Liver (tissue), 8 donors: ENCODE measurements at regions not wholly inside any gene's neighbourhood (a gene's known extent, or its start where the extent isn't known, plus 50 kb on each side); places are given as distances from the start of the nearest gene placed in this dataset.

ENCODE experiments used
- DNase-seq: peaks from one replicate; pipeline ENCODE4 v3.0.0-alpha.2; 2017; ENCODE audit warnings: low spot score
- H3K27ac ChIP-seq, 2 donors: one replicate each; pipeline ENCODE4 v1.7.0; 2013; ENCODE audit warnings: inconsistent platforms in 2 of 2, low read length in 2 of 2, control low read depth in 1 of 2, low read depth in 1 of 2, mild to moderate bottlenecking in 1 of 2
- H3K27me3 ChIP-seq, 4 donors: one replicate each; pipeline versions ENCODE4 v1.6.1 to v1.7.0; 2013; ENCODE audit warnings: low read length in 3 of 4, inconsistent platforms in 1 of 4, mild to moderate bottlenecking in 1 of 4, moderate library complexity in 1 of 4; ENCODE audit not compliant: control insufficient read depth in 4 of 4, insufficient read depth in 4 of 4
- H3K36me3 ChIP-seq, 4 donors: one replicate each; pipeline versions ENCODE4 v1.6.1 to v1.7.0; 2013; ENCODE audit warnings: low read length in 3 of 4, mild to moderate bottlenecking in 3 of 4, low read depth in 1 of 4, moderate library complexity in 1 of 4; ENCODE audit not compliant: control insufficient read depth in 4 of 4, insufficient read depth in 3 of 4
- H3K4me1 ChIP-seq, 4 donors: one replicate each; pipeline versions ENCODE4 v1.6.1 to v1.7.0; 2013; ENCODE audit warnings: low read length in 3 of 4, mild to moderate bottlenecking in 3 of 4, moderate library complexity in 1 of 4; ENCODE audit not compliant: control insufficient read depth in 4 of 4, insufficient read depth in 4 of 4
- H3K4me3 ChIP-seq, 3 donors: one replicate each; pipeline versions ENCODE4 v1.6.1 to v1.7.0; 2013; ENCODE audit warnings: low read length in 3 of 3, control low read depth in 1 of 3, low read depth in 1 of 3, mild to moderate bottlenecking in 1 of 3
- H3K9ac ChIP-seq, 2 donors: one replicate each; pipeline ENCODE4 v1.7.0; 2013; ENCODE audit warnings: low read length in 2 of 2, mild to moderate bottlenecking in 2 of 2, moderate library complexity in 2 of 2, control low read depth in 1 of 2, low read depth in 1 of 2
- H3K9me3 ChIP-seq, 4 donors: one replicate each; pipeline versions ENCODE4 v1.6.1 to v1.7.0; 2013; ENCODE audit warnings: low read length in 3 of 4; ENCODE audit not compliant: control insufficient read depth in 4 of 4
- EGR1 ChIP-seq, 2 donors: IDR thresholded peaks; 2 replicates each; pipeline ENCODE4 v1.6.1; 2016 to 2018; ENCODE audit warnings: antibody characterized with exemption in 2 of 2, low read depth in 2 of 2
- FOXA1 ChIP-seq: IDR thresholded peaks from 2 replicates; pipeline ENCODE4 v1.6.1; 2016; ENCODE audit warnings: antibody characterized with exemption
- FOXA2 ChIP-seq: IDR thresholded peaks from 2 replicates; pipeline ENCODE4 v1.6.1; 2016; ENCODE audit warnings: antibody characterized with exemption
- GABPA ChIP-seq, 2 donors: IDR thresholded peaks in 1 of 2; conservative IDR thresholded peaks in 1 of 2; 2 replicates each; pipeline ENCODE4 v1.6.1; 2016; ENCODE audit warnings: antibody characterized with exemption in 2 of 2, mild to moderate bottlenecking in 1 of 2, moderate library complexity in 1 of 2
- HNF4A ChIP-seq, 2 donors: conservative IDR thresholded peaks; 2 replicates each; pipeline ENCODE4 v1.6.1; 2016; ENCODE audit warnings: antibody characterized with exemption in 2 of 2, mild to moderate bottlenecking in 2 of 2
- JUND ChIP-seq, 2 donors: IDR thresholded peaks; 2 replicates each; pipeline ENCODE4 v1.6.1; 2016; ENCODE audit warnings: antibody characterized with exemption in 2 of 2
- NR2F2 ChIP-seq: IDR thresholded peaks from 2 replicates; pipeline ENCODE4 v1.6.1; 2016; ENCODE audit warnings: antibody characterized with exemption
- RAD21 ChIP-seq, 2 donors: IDR thresholded peaks; 2 replicates each; pipeline ENCODE4 v1.6.1; 2016; ENCODE audit warnings: antibody characterized with exemption in 2 of 2, mild to moderate bottlenecking in 2 of 2
- RXRA ChIP-seq, 2 donors: IDR thresholded peaks; 2 replicates each; pipeline ENCODE4 v1.6.1; 2017 to 2018; ENCODE audit warnings: antibody characterized with exemption in 2 of 2, mild to moderate bottlenecking in 1 of 2
- SP1 ChIP-seq: IDR thresholded peaks from 2 replicates; pipeline ENCODE4 v1.6.1; 2018; ENCODE audit warnings: antibody characterized with exemption, mild to moderate bottlenecking
- TAF1 ChIP-seq: conservative IDR thresholded peaks from 2 replicates; pipeline ENCODE4 v1.6.1; 2016; ENCODE audit warnings: antibody characterized with exemption, mild to moderate bottlenecking
- YY1 ChIP-seq: IDR thresholded peaks from 2 replicates; pipeline ENCODE4 v1.6.1; 2016; ENCODE audit warnings: antibody characterized with exemption, mild to moderate bottlenecking
- WGBS: extraction: QIAGEN DNeasy Blood & Tissue Kit; methylation state at CpG from one replicate; pipeline ENCODE4 v1.1.7; 2013; 5-methylcytosine and 5-hydroxymethylcytosine counted together
- TF ChIP-seq, protein P1 (sequence below): IDR thresholded peaks from 2 replicates; pipeline ENCODE4 v1.6.1; 2016; ENCODE audit warnings: antibody characterized with exemption
- TF ChIP-seq, protein P2 (sequence below): fragments of 150-350 bp; IDR thresholded peaks from 2 replicates; pipeline ENCODE4 v1.5.1; 2017; ENCODE audit warnings: improper control_type of control experiment, low read depth, low read length; ENCODE audit not compliant: missing input control
- TF ChIP-seq, protein P3 (sequence below): IDR thresholded peaks from 2 replicates; pipeline ENCODE4 v1.6.1; 2016; ENCODE audit warnings: antibody characterized with exemption
- TF ChIP-seq, protein P4 (sequence below): IDR thresholded peaks from 2 replicates; pipeline ENCODE4 v1.6.1; 2016; ENCODE audit warnings: antibody characterized with exemption
- TF ChIP-seq, protein P5 (sequence below): IDR thresholded peaks from 2 replicates; pipeline ENCODE4 v1.6.1; 2016; ENCODE audit warnings: antibody characterized with exemption, mild to moderate bottlenecking
- donor health status: healthy.
- donor health status: healthy.
- donor health status: healthy.
- donor health status: healthy.
- donor health status: healthy.

DNA sequence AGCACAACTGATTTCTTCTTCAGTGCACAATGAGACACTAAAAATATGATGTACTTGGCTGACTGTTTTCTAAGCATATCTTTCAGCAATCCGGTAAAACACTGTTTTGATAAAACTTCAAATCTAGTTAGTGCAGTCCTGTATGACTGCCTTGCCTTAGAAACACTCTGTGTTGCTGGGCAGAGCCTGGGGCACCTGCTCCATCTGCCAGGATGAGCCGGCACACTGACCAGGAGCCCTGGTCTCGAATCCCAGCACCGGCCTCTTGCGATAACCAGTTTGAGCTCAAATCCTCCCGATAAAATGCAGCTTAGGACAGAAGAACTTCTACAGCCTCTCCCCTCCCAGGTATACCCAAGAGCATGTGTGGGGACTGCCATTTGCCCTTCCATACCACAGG is 199.5 kb downstream of the SIPA1L2 start:
- TF ChIP-seq, protein P1, sequence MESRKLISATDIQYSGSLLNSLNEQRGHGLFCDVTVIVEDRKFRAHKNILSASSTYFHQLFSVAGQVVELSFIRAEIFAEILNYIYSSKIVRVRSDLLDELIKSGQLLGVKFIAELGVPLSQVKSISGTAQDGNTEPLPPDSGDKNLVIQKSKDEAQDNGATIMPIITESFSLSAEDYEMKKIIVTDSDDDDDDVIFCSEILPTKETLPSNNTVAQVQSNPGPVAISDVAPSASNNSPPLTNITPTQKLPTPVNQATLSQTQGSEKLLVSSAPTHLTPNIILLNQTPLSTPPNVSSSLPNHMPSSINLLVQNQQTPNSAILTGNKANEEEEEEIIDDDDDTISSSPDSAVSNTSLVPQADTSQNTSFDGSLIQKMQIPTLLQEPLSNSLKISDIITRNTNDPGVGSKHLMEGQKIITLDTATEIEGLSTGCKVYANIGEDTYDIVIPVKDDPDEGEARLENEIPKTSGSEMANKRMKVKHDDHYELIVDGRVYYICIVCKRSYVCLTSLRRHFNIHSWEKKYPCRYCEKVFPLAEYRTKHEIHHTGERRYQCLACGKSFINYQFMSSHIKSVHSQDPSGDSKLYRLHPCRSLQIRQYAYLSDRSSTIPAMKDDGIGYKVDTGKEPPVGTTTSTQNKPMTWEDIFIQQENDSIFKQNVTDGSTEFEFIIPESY = no peak
- TF ChIP-seq, protein P2, sequence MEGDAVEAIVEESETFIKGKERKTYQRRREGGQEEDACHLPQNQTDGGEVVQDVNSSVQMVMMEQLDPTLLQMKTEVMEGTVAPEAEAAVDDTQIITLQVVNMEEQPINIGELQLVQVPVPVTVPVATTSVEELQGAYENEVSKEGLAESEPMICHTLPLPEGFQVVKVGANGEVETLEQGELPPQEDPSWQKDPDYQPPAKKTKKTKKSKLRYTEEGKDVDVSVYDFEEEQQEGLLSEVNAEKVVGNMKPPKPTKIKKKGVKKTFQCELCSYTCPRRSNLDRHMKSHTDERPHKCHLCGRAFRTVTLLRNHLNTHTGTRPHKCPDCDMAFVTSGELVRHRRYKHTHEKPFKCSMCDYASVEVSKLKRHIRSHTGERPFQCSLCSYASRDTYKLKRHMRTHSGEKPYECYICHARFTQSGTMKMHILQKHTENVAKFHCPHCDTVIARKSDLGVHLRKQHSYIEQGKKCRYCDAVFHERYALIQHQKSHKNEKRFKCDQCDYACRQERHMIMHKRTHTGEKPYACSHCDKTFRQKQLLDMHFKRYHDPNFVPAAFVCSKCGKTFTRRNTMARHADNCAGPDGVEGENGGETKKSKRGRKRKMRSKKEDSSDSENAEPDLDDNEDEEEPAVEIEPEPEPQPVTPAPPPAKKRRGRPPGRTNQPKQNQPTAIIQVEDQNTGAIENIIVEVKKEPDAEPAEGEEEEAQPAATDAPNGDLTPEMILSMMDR = no peak
- H3K27me3 ChIP-seq = no peaks in the 10 kb centered on the region
- H3K9ac ChIP-seq = no peak overlapping the region
- 95% methylated on average over 6 of the region's 6 CpGs for whole genome bisulfite sequencing
- H3K36me3 ChIP-seq = peaks cover 0 to 15% (median 1%) of the 10 kb centered on the region in 4 donors
- no peaks in the 10 kb centered on the region for H3K4me1 ChIP-seq
- no peak overlapping the region for H3K4me3 ChIP-seq
- H3K9me3 ChIP-seq = no peaks in the 10 kb centered on the region
- DNase-seq = no peak
- no peak overlapping the region for H3K27ac ChIP-seq

DNA sequence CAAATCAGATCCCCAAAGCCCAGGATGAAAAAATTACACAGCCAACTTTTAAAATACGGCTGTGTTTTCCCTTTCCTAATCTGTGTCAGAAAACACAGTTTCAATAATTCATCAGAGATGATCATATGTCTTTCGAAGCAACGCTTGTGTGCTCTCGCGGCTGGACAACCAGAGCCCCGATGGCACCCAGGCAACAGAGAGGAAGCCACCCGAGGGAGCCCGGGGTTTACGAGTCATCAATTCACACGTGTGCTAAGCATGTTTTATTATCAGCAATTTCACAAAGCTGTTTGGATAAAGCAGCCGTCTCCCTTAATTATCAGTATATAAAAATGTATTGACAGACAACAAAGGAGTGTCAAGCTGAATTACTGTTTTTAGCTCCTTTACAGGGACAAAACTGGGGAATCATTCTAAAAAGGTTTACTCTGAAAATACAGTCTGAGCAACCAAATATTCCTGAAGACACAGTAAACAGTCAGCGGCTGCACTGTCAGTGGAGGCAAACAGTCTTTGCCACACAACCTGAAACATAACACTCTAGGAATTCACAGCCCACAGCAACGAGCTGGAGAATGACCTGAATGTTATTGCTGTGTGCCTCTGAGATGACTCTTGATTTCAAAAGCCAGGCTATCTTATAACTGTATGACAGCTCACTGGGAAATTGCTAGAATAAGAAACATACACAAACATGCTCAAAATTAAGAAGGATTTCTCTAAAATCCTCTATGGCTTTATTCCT is 201.0 kb downstream of the SIPA1L2 start:
- Histone ChIP-seq H3K9ac (no peak overlapping the region), H3K27me3 (no peaks in the 10 kb centered on the region), H3K27ac (no peak overlapping the region), H3K36me3 (peaks cover 0 to 15% (median 2%) of the 10 kb centered on the region in 4 donors), H3K4me3 (no peak overlapping the region), H3K4me1 (no peaks in the 10 kb centered on the region), H3K9me3 (no peaks in the 10 kb centered on the region)
- no peak for TF ChIP-seq YY1
- no peak for TF ChIP-seq SP1
- TF ChIP-seq RXRA (IDR thresholded peaks at IDR 0.05) = no peak
- no peak for TF ChIP-seq TAF1
- TF ChIP-seq, protein P3, sequence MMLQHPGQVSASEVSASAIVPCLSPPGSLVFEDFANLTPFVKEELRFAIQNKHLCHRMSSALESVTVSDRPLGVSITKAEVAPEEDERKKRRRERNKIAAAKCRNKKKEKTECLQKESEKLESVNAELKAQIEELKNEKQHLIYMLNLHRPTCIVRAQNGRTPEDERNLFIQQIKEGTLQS = no peak
- no peak for TF ChIP-seq RAD21 (IDR thresholded peaks at IDR 0.05)
- TF ChIP-seq NR2F2 = no peak
- no peak for TF ChIP-seq JUND (IDR thresholded peaks at IDR 0.05)
- TF ChIP-seq GABPA (IDR thresholded peaks at IDR 0.05 in 1 of 2, conservative IDR thresholded peaks at IDR 0.05 in 1 of 2) = no peak
- TF ChIP-seq, protein P1 = no peak
- TF ChIP-seq, protein P4, sequence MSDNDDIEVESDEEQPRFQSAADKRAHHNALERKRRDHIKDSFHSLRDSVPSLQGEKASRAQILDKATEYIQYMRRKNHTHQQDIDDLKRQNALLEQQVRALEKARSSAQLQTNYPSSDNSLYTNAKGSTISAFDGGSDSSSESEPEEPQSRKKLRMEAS = no peak
- TF ChIP-seq EGR1 (IDR thresholded peaks at IDR 0.05; ENCODE audit: low read depth in 2 of 2) = no peak
- TF ChIP-seq, protein P2 = no peak
- no peak for TF ChIP-seq FOXA2
- no peak for TF ChIP-seq FOXA1
- no peak for TF ChIP-seq HNF4A (conservative IDR thresholded peaks at IDR 0.05)
- TF ChIP-seq, protein P5, sequence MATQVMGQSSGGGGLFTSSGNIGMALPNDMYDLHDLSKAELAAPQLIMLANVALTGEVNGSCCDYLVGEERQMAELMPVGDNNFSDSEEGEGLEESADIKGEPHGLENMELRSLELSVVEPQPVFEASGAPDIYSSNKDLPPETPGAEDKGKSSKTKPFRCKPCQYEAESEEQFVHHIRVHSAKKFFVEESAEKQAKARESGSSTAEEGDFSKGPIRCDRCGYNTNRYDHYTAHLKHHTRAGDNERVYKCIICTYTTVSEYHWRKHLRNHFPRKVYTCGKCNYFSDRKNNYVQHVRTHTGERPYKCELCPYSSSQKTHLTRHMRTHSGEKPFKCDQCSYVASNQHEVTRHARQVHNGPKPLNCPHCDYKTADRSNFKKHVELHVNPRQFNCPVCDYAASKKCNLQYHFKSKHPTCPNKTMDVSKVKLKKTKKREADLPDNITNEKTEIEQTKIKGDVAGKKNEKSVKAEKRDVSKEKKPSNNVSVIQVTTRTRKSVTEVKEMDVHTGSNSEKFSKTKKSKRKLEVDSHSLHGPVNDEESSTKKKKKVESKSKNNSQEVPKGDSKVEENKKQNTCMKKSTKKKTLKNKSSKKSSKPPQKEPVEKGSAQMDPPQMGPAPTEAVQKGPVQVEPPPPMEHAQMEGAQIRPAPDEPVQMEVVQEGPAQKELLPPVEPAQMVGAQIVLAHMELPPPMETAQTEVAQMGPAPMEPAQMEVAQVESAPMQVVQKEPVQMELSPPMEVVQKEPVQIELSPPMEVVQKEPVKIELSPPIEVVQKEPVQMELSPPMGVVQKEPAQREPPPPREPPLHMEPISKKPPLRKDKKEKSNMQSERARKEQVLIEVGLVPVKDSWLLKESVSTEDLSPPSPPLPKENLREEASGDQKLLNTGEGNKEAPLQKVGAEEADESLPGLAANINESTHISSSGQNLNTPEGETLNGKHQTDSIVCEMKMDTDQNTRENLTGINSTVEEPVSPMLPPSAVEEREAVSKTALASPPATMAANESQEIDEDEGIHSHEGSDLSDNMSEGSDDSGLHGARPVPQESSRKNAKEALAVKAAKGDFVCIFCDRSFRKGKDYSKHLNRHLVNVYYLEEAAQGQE = no peak
- 84% methylated on average over 13 of the region's 13 CpGs for WGBS
- no peak for DNase-seq
